ENCODE measurements at regions not wholly inside any gene's neighbourhood (a gene's known extent, or its start where the extent isn't known, plus 50 kb on each side); places are given as distances from the start of the nearest gene placed in this dataset.

GRCh38 chr20:22387452-22387851 lies 196.9 kb downstream of the FOXA2 start:
- TF ChIP-seq CTCF (IDR thresholded peaks at IDR 0.05): no peak
- TF ChIP-seq POLR2A (IDR thresholded peaks at IDR 0.05): no peak

Measured in sigmoid colon (tissue), 3 donors.